ENCODE measurements at regions not wholly inside any gene's neighbourhood (a gene's known extent, or its start where the extent isn't known, plus 50 kb on each side); places are given as distances from the start of the nearest gene placed in this dataset.

DNA sequence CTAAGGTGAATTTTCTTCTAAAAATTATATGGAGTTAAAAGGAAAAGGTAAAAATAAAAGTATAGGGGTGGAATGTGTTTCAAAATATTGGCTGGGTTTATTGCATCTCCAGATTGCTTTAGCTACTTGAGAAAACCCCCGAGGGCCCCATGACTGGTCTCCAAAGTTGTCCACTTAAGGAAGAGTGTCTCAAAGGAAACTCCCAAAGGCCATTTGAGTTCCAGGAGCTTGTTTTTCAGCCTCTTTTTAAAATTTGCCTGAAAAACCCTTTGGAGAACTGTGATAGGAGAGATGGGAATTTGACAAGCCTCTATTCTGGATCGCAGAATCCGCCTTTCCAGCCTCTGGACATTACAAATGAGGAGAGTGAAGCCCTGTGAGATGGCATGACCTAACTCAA is 225.6 kb downstream of the ZNF326 start:
- intact Hi-C loops (cut with micrococcal nuclease; ENCODE audit: unreplicated experiment) (no loop called here), in situ Hi-C loops (cut with HindIII; ENCODE audit: extremely low pct_ligation_motif_present, low pct_unique_long_range_greater_than_20kb) (no loop called here)
- no peak for ATAC-seq
- FAIRE-seq: no peak
- H3K79me2 ChIP-seq (ENCODE audit: insufficient read depth, low read length): no peaks in the 10 kb centered on the region
- CTCF ChIA-PET (ENCODE audit: low intra/inter-chr PET ratio, low total read pairs): no interaction called here
- DNase-seq (ENCODE audit: low spot score): no peak
- no peaks in the 10 kb centered on the region for H3K27me3 ChIP-seq (ENCODE audit: control insufficient read depth in 1 of 2, insufficient read depth in 2 of 2, low read length in 2 of 2)
- no peak overlapping the region for H3K27ac ChIP-seq (ENCODE audit: extremely low read length, insufficient read depth, low read length)
- no peak overlapping the region for H3K9ac ChIP-seq (ENCODE audit: insufficient read depth, low read depth, low read length)
- H3K4me3 ChIP-seq (replicated peaks in 1 of 3; ENCODE audit: insufficient read depth in 1 of 3, low read depth in 2 of 3, low read length in 3 of 3): no peak overlapping the region
- POLR2A ChIA-PET: no interaction called here
- no TSS peak for BruUV-seq (replicated peaks)
- no peak overlapping the region for H2AFZ ChIP-seq (ENCODE audit: low read length)
- peaks cover 7% of the 10 kb centered on the region for H3K9me3 ChIP-seq (ENCODE audit: low read length)
- H3K4me2 ChIP-seq (ENCODE audit: low read depth, low read length): no peak overlapping the region
- no peaks in the 10 kb centered on the region for H4K20me1 ChIP-seq (ENCODE audit: insufficient read depth, low read length)
- no peaks in the 10 kb centered on the region for H3K36me3 ChIP-seq (replicated peaks in 1 of 2; ENCODE audit: control insufficient read depth in 1 of 2, insufficient read depth in 2 of 2, low read length in 2 of 2)
- 62% methylated on average over 3 of the region's 3 CpGs for WGBS (ENCODE audit: low lambda C conversion rate)
- peaks cover 13% of the 10 kb centered on the region for H3K4me1 ChIP-seq (ENCODE audit: insufficient read depth, low read length)
- TF ChIP-seq ZFYVE20 (CRISPR knock-in tag; IDR thresholded peaks at IDR 0.05; ENCODE audit: borderline replicate concordance, low read depth): no peak
- TF ChIP-seq ERF (CRISPR knock-in tag; IDR thresholded peaks at IDR 0.05): no peak
- TF ChIP-seq, protein P1, sequence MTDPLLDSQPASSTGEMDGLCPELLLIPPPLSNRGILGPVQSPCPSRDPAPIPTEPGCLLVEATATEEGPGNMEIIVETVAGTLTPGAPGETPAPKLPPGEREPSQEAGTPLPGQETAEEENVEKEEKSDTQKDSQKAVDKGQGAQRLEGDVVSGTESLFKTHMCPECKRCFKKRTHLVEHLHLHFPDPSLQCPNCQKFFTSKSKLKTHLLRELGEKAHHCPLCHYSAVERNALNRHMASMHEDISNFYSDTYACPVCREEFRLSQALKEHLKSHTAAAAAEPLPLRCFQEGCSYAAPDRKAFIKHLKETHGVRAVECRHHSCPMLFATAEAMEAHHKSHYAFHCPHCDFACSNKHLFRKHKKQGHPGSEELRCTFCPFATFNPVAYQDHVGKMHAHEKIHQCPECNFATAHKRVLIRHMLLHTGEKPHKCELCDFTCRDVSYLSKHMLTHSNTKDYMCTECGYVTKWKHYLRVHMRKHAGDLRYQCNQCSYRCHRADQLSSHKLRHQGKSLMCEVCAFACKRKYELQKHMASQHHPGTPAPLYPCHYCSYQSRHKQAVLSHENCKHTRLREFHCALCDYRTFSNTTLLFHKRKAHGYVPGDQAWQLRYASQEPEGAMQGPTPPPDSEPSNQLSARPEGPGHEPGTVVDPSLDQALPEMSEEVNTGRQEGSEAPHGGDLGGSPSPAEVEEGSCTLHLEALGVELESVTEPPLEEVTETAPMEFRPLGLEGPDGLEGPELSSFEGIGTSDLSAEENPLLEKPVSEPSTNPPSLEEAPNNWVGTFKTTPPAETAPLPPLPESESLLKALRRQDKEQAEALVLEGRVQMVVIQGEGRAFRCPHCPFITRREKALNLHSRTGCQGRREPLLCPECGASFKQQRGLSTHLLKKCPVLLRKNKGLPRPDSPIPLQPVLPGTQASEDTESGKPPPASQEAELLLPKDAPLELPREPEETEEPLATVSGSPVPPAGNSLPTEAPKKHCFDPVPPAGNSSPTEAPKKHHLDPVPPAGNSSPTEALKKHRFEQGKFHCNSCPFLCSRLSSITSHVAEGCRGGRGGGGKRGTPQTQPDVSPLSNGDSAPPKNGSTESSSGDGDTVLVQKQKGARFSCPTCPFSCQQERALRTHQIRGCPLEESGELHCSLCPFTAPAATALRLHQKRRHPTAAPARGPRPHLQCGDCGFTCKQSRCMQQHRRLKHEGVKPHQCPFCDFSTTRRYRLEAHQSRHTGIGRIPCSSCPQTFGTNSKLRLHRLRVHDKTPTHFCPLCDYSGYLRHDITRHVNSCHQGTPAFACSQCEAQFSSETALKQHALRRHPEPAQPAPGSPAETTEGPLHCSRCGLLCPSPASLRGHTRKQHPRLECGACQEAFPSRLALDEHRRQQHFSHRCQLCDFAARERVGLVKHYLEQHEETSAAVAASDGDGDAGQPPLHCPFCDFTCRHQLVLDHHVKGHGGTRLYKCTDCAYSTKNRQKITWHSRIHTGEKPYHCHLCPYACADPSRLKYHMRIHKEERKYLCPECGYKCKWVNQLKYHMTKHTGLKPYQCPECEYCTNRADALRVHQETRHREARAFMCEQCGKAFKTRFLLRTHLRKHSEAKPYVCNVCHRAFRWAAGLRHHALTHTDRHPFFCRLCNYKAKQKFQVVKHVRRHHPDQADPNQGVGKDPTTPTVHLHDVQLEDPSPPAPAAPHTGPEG (CRISPR knock-in tag; IDR thresholded peaks at IDR 0.05): no peak
- TF ChIP-seq, protein P2, sequence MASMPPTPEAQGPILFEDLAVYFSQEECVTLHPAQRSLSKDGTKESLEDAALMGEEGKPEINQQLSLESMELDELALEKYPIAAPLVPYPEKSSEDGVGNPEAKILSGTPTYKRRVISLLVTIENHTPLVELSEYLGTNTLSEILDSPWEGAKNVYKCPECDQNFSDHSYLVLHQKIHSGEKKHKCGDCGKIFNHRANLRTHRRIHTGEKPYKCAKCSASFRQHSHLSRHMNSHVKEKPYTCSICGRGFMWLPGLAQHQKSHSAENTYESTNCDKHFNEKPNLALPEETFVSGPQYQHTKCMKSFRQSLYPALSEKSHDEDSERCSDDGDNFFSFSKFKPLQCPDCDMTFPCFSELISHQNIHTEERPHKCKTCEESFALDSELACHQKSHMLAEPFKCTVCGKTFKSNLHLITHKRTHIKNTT (CRISPR knock-in tag; IDR thresholded peaks at IDR 0.05): no peak
- no peak for TF ChIP-seq KMT2B (CRISPR knock-in tag; IDR thresholded peaks at IDR 0.05)
- TF ChIP-seq ZNF790 (CRISPR knock-in tag; IDR thresholded peaks at IDR 0.05; ENCODE audit: borderline replicate concordance): no peak
- no peak for TF ChIP-seq SYNCRIP (IDR thresholded peaks at IDR 0.05; ENCODE audit: insufficient read depth, low read depth, low read length)
- TF ChIP-seq SRSF4 (IDR thresholded peaks at IDR 0.05; ENCODE audit: low read depth, low read length, poor library complexity, severe bottlenecking): no peak
- no peak for TF ChIP-seq IRX3 (CRISPR knock-in tag; IDR thresholded peaks at IDR 0.05; ENCODE audit: borderline replicate concordance, low read depth)
- no peak for TF ChIP-seq ZNF207 (IDR thresholded peaks at IDR 0.05; ENCODE audit: borderline replicate concordance)
- no peak for TF ChIP-seq SUZ12 (IDR thresholded peaks at IDR 0.05; ENCODE audit: low read depth, low read length)
- no peak for TF ChIP-seq ZNF296 (CRISPR knock-in tag; conservative IDR thresholded peaks at IDR 0.05)
- no peak for TF ChIP-seq ZNF543 (CRISPR knock-in tag; IDR thresholded peaks at IDR 0.05)
- TF ChIP-seq, protein P3, sequence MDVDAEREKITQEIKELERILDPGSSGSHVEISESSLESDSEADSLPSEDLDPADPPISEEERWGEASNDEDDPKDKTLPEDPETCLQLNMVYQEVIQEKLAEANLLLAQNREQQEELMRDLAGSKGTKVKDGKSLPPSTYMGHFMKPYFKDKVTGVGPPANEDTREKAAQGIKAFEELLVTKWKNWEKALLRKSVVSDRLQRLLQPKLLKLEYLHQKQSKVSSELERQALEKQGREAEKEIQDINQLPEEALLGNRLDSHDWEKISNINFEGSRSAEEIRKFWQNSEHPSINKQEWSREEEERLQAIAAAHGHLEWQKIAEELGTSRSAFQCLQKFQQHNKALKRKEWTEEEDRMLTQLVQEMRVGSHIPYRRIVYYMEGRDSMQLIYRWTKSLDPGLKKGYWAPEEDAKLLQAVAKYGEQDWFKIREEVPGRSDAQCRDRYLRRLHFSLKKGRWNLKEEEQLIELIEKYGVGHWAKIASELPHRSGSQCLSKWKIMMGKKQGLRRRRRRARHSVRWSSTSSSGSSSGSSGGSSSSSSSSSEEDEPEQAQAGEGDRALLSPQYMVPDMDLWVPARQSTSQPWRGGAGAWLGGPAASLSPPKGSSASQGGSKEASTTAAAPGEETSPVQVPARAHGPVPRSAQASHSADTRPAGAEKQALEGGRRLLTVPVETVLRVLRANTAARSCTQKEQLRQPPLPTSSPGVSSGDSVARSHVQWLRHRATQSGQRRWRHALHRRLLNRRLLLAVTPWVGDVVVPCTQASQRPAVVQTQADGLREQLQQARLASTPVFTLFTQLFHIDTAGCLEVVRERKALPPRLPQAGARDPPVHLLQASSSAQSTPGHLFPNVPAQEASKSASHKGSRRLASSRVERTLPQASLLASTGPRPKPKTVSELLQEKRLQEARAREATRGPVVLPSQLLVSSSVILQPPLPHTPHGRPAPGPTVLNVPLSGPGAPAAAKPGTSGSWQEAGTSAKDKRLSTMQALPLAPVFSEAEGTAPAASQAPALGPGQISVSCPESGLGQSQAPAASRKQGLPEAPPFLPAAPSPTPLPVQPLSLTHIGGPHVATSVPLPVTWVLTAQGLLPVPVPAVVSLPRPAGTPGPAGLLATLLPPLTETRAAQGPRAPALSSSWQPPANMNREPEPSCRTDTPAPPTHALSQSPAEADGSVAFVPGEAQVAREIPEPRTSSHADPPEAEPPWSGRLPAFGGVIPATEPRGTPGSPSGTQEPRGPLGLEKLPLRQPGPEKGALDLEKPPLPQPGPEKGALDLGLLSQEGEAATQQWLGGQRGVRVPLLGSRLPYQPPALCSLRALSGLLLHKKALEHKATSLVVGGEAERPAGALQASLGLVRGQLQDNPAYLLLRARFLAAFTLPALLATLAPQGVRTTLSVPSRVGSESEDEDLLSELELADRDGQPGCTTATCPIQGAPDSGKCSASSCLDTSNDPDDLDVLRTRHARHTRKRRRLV (CRISPR knock-in tag; IDR thresholded peaks at IDR 0.05): no peak

Data from HepG2 (cell line).